Natural killer cell (primary cell): ENCODE measurements at regions not wholly inside any gene's neighbourhood (a gene's known extent, or its start where the extent isn't known, plus 50 kb on each side); places are given as distances from the start of the nearest gene placed in this dataset.

Experiments used
- ATAC-seq, 3 donors: fragments of 150-1000 bp in 2 of 3; fragments of 200-7000 bp in 1 of 3; cut with Tn5 transposase; 1 replicate in 1 of 3; 2 replicates in 2 of 3; pipeline ENCODE4 v1.10.0; 2021; ENCODE audit warnings: mild to moderate bottlenecking in 2 of 3, moderate library complexity in 2 of 3
- DNase-seq, 2 donors: peaks; one replicate each; pipeline versions ENCODE4 v3.0.0 to v3.0.0-alpha.2; 2013 to 2021; ENCODE audit warnings: mixed read lengths in 1 of 2
- H3K27ac ChIP-seq: one replicate; pipeline ENCODE4 v1.5.1; 2013; ENCODE audit warnings: mild to moderate bottlenecking, low read length
- H3K27me3 ChIP-seq: one replicate; pipeline ENCODE4 v1.6.1; 2013; ENCODE audit warnings: low read length; ENCODE audit not compliant: control insufficient read depth, insufficient read depth
- H3K36me3 ChIP-seq: one replicate; pipeline ENCODE4 v1.6.1; 2013; ENCODE audit warnings: low read length; ENCODE audit not compliant: control insufficient read depth, insufficient read depth
- H3K4me1 ChIP-seq: one replicate; pipeline ENCODE4 v1.6.1; 2013; ENCODE audit warnings: low read length; ENCODE audit not compliant: control insufficient read depth, insufficient read depth
- H3K4me3 ChIP-seq: one replicate; pipeline ENCODE4 v1.5.1; 2013; ENCODE audit warnings: low read length
- H3K9me3 ChIP-seq: one replicate; pipeline ENCODE4 v1.6.1; 2013; ENCODE audit warnings: low read length; ENCODE audit not compliant: control insufficient read depth, insufficient read depth
- H3K27ac Mint-ChIP-seq, 2 donors: one replicate each; pipeline ENCODE4 v1.8.0; 2022; ENCODE audit warnings: mild to moderate bottlenecking in 2 of 2, mixed read lengths in 2 of 2, moderate library complexity in 1 of 2
- H3K27me3 Mint-ChIP-seq, 2 donors: one replicate each; pipeline ENCODE4 v1.8.0; 2022; ENCODE audit warnings: low read depth in 2 of 2, mixed read lengths in 2 of 2
- H3K36me3 Mint-ChIP-seq: one replicate; pipeline ENCODE4 v1.8.0; 2022; ENCODE audit warnings: mixed read lengths
- H3K4me1 Mint-ChIP-seq, 2 donors: one replicate each; pipeline ENCODE4 v1.8.0; 2022; ENCODE audit warnings: mixed read lengths in 2 of 2
- H3K4me3 Mint-ChIP-seq: one replicate; pipeline ENCODE4 v1.8.0; 2022; ENCODE audit warnings: mild to moderate bottlenecking, moderate library complexity, mixed read lengths
- H3K9me3 Mint-ChIP-seq, 2 donors: one replicate each; pipeline ENCODE4 v1.8.0; 2022; ENCODE audit warnings: mixed read lengths in 2 of 2
- CTCF ChIP-seq: fragments of 200-600 bp; IDR thresholded peaks from one replicate; pipeline ENCODE4 v1.8.0; 2022; ENCODE audit warnings: antibody characterized with exemption
- WGBS: methylation state at CpG from one replicate; pipeline ENCODE4 v1.1.7; 2013; ENCODE audit warnings: missing lambda C conversion rate; ENCODE audit not compliant: insufficient coverage; 5-methylcytosine and 5-hydroxymethylcytosine counted together
- intact Hi-C: fragments of 100-400 bp; cut with micrococcal nuclease; formaldehyde crosslinking; loops from one replicate; pipeline ENCODE4 v1.14.2; 2022

DNA sequence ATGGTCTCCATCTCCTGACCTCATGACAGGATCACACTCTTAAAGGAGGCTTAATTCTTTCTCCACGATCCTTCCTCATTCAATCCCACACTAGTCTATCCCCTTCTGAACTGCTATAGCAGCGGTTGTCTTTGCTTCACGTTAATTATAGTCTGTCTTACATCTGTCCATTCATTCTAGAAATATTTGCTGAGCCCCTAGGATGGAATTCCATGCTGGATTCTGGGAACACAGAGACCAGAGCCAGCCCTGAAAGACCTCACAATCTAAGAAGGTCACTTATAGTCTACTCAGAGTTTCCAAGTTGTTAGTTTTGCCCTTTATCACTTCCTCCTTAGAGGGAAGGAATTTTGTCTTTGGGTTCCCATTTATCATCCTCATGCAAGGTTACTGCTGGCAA, 193.5 kb downstream of the GAS1 start:
- no peaks in the 10 kb centered on the region for H3K4me1 ChIP-seq
- no peaks in the 10 kb centered on the region for H3K36me3 ChIP-seq
- Mint-ChIP-seq H3K27me3 (peaks cover 18 to 25% of the 10 kb centered on the region in 2 donors), H3K4me1 (no peaks in the 10 kb centered on the region), H3K27ac (no peak overlapping the region), H3K4me3 (no peak overlapping the region), H3K36me3 (no peaks in the 10 kb centered on the region), H3K9me3 (no peaks in the 10 kb centered on the region)
- no peaks in the 10 kb centered on the region for H3K27me3 ChIP-seq
- intact Hi-C loops: no loop called here
- DNase-seq: no peak
- no peak overlapping the region for H3K4me3 ChIP-seq
- WGBS: 89% methylated on average over 3 of the region's 3 CpGs
- no peak for ATAC-seq
- TF ChIP-seq CTCF: no peak
- H3K27ac ChIP-seq: no peak overlapping the region
- no peaks in the 10 kb centered on the region for H3K9me3 ChIP-seq

- no peak for DNase-seq
- H3K4me3 Mint-ChIP-seq: no peak overlapping the region
- 90% methylated on average over 2 of the region's 2 CpGs for WGBS
- H3K9me3 Mint-ChIP-seq: no peaks in the 10 kb centered on the region
- no peak overlapping the region for H3K27ac Mint-ChIP-seq
- TF ChIP-seq CTCF: no peak
- Histone ChIP-seq H3K4me3 (no peak overlapping the region), H3K4me1 (no peaks in the 10 kb centered on the region), H3K27ac (no peak overlapping the region), H3K9me3 (no peaks in the 10 kb centered on the region), H3K36me3 (no peaks in the 10 kb centered on the region), H3K27me3 (no peaks in the 10 kb centered on the region)
- peaks cover 16 to 30% of the 10 kb centered on the region in 2 donors for H3K27me3 Mint-ChIP-seq
- no peaks in the 10 kb centered on the region for H3K4me1 Mint-ChIP-seq
- ATAC-seq: no peak
- no peaks in the 10 kb centered on the region for H3K36me3 Mint-ChIP-seq
- intact Hi-C loops: no loop called here
Measured at GRCh38 chr9:86752733-86753132, 194.6 kb downstream of the GAS1 start.

GRCh38 chr9:86751956-86752355, 195.3 kb downstream of the GAS1 start:
- peaks cover 12 to 30% of the 10 kb centered on the region in 2 donors for H3K27me3 Mint-ChIP-seq
- Histone ChIP-seq H3K9me3 (no peaks in the 10 kb centered on the region), H3K4me1 (no peaks in the 10 kb centered on the region), H3K27me3 (no peaks in the 10 kb centered on the region), H3K27ac (no peak overlapping the region), H3K4me3 (no peak overlapping the region), H3K36me3 (no peaks in the 10 kb centered on the region)
- H3K36me3 Mint-ChIP-seq: no peaks in the 10 kb centered on the region
- H3K4me1 Mint-ChIP-seq: no peaks in the 10 kb centered on the region
- no peaks in the 10 kb centered on the region for H3K9me3 Mint-ChIP-seq
- intact Hi-C loops: no loop called here
- DNase-seq (no peak), ATAC-seq (no peak)
- 89% methylated on average over 5 of the region's 5 CpGs for WGBS
- TF ChIP-seq CTCF: no peak
- H3K27ac Mint-ChIP-seq: no peak overlapping the region
- H3K4me3 Mint-ChIP-seq: no peak overlapping the region

GRCh38 chr9:86751207-86751606, 196.1 kb downstream of the GAS1 start:
- WGBS: 87% methylated on average over 4 of the region's 4 CpGs
- H3K27me3 Mint-ChIP-seq: peaks cover 11 to 30% of the 10 kb centered on the region in 2 donors
- DNase-seq (no peak), ATAC-seq (no peak)
- H3K27ac Mint-ChIP-seq: no peak overlapping the region
- no peaks in the 10 kb centered on the region for H3K4me1 Mint-ChIP-seq
- no peaks in the 10 kb centered on the region for H3K36me3 Mint-ChIP-seq
- TF ChIP-seq CTCF: no peak
- no peak overlapping the region for H3K4me3 Mint-ChIP-seq
- no peaks in the 10 kb centered on the region for H3K9me3 Mint-ChIP-seq
- Histone ChIP-seq H3K27me3 (no peaks in the 10 kb centered on the region), H3K4me1 (no peaks in the 10 kb centered on the region), H3K27ac (no peak overlapping the region), H3K4me3 (no peak overlapping the region), H3K9me3 (no peaks in the 10 kb centered on the region), H3K36me3 (no peaks in the 10 kb centered on the region)
- intact Hi-C loops: no loop called here
